ENCODE measurements at regions not wholly inside any gene's neighbourhood (a gene's known extent, or its start where the extent isn't known, plus 50 kb on each side); places are given as distances from the start of the nearest gene placed in this dataset.

DNA sequence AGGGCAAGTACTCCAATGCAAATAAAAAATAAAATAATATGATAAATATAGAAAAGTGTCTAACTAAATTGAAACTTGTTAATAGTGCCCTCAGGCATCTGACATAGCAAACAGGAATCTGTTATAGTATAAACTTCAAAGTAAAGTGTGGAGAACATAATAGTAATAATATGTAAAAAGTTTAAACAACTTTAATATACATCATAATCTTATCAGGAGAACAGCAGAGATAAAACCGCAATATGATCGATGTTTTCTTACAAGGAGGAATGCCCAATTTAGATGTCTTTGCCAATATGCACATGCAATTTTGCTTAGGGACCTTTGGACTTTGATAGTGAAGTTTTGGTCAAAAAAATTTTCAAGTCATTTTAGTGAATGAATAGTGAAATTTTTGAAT is 514.8 kb upstream of the IMPG1 start:
- DNase-seq (ENCODE audit: low read depth, low spot score) (no peak), ATAC-seq (no peak)
- POLR2A ChIA-PET, result no interaction called here
- CTCF ChIA-PET, result no interaction called here
- Histone ChIP-seq H3K27ac (ENCODE audit: low read length) (no peak overlapping the region), H3K9me3 (ENCODE audit: control insufficient read depth, insufficient read depth, low read depth, low read length) (no peaks in the 10 kb centered on the region), H3K4me3 (ENCODE audit: low read depth in 2 of 2, low read length in 2 of 2) (no peak overlapping the region), H3K4me1 (ENCODE audit: control insufficient read depth, insufficient read depth, low read length) (no peaks in the 10 kb centered on the region; the same call in 1 of the 2 replicates), H3K27me3 (ENCODE audit: control insufficient read depth, insufficient read depth, low read length) (no peaks in the 10 kb centered on the region), H3K36me3 (ENCODE audit: control insufficient read depth, insufficient read depth, low read length) (no peaks in the 10 kb centered on the region; the same call in 1 of the 2 replicates)
- in situ Hi-C loops (cut with HindIII; ENCODE audit: low pct_unique_long_range_greater_than_20kb, low sequenced_read_pairs) (no loop called here), intact Hi-C loops (cut with micrococcal nuclease; ENCODE audit: unreplicated experiment) (no loop called here)
- no TSS peak for BruUV-seq (replicated peaks)
- TF ChIP-seq CTCF (IDR thresholded peaks at IDR 0.05) (no peak), SIN3A (IDR thresholded peaks at IDR 0.05; ENCODE audit: borderline replicate concordance, insufficient read depth, low read depth, low read length) (no peak), TCF7L2 (IDR thresholded peaks at IDR 0.05; ENCODE audit: low read depth, low read length) (no peak), POLR2AphosphoS5 (IDR thresholded peaks at IDR 0.05; ENCODE audit: low read depth, low read length) (no peak), REST (IDR thresholded peaks at IDR 0.05; ENCODE audit: insufficient read depth in 1 of 2, low read depth in 2 of 2, low read length in 1 of 2) (no peak)

- H3K9me3 ChIP-seq (ENCODE audit: control insufficient read depth, insufficient read depth, low read depth, low read length), result no peaks in the 10 kb centered on the region
- H3K27me3 ChIP-seq (ENCODE audit: control insufficient read depth, insufficient read depth, low read length), result no peaks in the 10 kb centered on the region
- H3K36me3 ChIP-seq (ENCODE audit: control insufficient read depth, insufficient read depth, low read length), result no peaks in the 10 kb centered on the region
- in situ Hi-C loops (cut with HindIII; ENCODE audit: low pct_unique_long_range_greater_than_20kb, low sequenced_read_pairs), result no loop called here
- H3K4me3 ChIP-seq (ENCODE audit: low read depth in 2 of 2, low read length in 2 of 2), result no peak overlapping the region
- ChIA-PET CTCF (no interaction called here), POLR2A (no interaction called here)
- intact Hi-C loops (cut with micrococcal nuclease; ENCODE audit: unreplicated experiment), result no loop called here
- no TSS peak for BruUV-seq (replicated peaks)
- TF ChIP-seq CTCF (IDR thresholded peaks at IDR 0.05), result no peak
- no peak for TF ChIP-seq SIN3A (IDR thresholded peaks at IDR 0.05; ENCODE audit: borderline replicate concordance, insufficient read depth, low read depth, low read length)
- TF ChIP-seq TCF7L2 (IDR thresholded peaks at IDR 0.05; ENCODE audit: low read depth, low read length), result no peak
- no peak for TF ChIP-seq POLR2AphosphoS5 (IDR thresholded peaks at IDR 0.05; ENCODE audit: low read depth, low read length)
- no peak for TF ChIP-seq REST (IDR thresholded peaks at IDR 0.05; ENCODE audit: insufficient read depth in 1 of 2, low read depth in 2 of 2, low read length in 1 of 2)
- no peak overlapping the region for H3K27ac ChIP-seq (ENCODE audit: low read length)
- ATAC-seq, result no peak
- DNase-seq (ENCODE audit: low read depth, low spot score), result no peak
- no peaks in the 10 kb centered on the region for H3K4me1 ChIP-seq (ENCODE audit: control insufficient read depth, insufficient read depth, low read length)
These were observed 511.7 kb upstream of the IMPG1 start for GRCh38 chr6:76584121-76584520.

All from Panc1 (cell line).